ENCODE measurements at regions not wholly inside any gene's neighbourhood (a gene's known extent, or its start where the extent isn't known, plus 50 kb on each side); places are given as distances from the start of the nearest gene placed in this dataset.

DNA sequence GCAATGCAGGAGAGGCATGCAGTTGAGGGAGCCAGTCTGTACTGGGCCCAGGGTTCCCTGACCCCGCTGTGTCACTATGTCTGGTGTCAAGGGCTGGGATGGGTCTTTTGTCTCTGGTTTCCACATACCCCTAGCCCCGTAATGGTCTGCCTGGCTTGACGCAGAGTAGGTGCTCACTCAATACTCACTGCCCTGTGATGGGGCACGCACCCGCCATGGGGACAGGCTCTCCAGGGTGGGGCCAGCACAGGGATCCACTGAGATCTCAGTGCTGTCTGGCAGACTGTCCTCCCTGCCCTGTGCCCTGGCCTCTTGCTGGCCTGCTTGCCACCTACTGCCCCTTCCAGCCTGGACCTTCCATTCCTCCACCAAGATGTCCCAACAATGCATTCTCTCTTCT is 101.7 kb upstream of the CD82 start:
- no peak for TF ChIP-seq EZH2 (IDR thresholded peaks at IDR 0.05)
- TF ChIP-seq POLR2AphosphoS5 (IDR thresholded peaks at IDR 0.05; ENCODE audit: borderline replicate concordance, low read depth, low read length), result no peak

Data from SK-N-MC (cell line).